Upper lobe of right lung (tissue), 1 donor: ENCODE measurements at regions not wholly inside any gene's neighbourhood (a gene's known extent, or its start where the extent isn't known, plus 50 kb on each side); places are given as distances from the start of the nearest gene placed in this dataset.

ENCODE experiments used
- ATAC-seq: fragments of 200-7000 bp; cut with Tn5 transposase; one replicate; pipeline ENCODE4 v1.9.1; 2020; ENCODE audit warnings: mild to moderate bottlenecking, moderate library complexity
- DNase-seq: peaks from one replicate; pipeline ENCODE4 v3.0.0-alpha.2; 2020
- H3K27ac ChIP-seq: fragments of 200-600 bp; one replicate; pipeline ENCODE4 v1.8.0; 2022
- H3K27me3 ChIP-seq: fragments of 200-600 bp; one replicate; pipeline ENCODE4 v1.8.0; 2022; ENCODE audit warnings: mild to moderate bottlenecking
- H3K36me3 ChIP-seq: fragments of 200-600 bp; one replicate; pipeline ENCODE4 v1.8.0; 2022
- H3K4me1 ChIP-seq: fragments of 200-600 bp; one replicate; pipeline ENCODE4 v1.8.0; 2022
- H3K4me3 ChIP-seq: fragments of 200-600 bp; one replicate; pipeline ENCODE4 v1.8.0; 2022; ENCODE audit warnings: mild to moderate bottlenecking
- H3K9me3 ChIP-seq: fragments of 200-600 bp; one replicate; pipeline ENCODE4 v1.8.0; 2022
- CTCF ChIP-seq: fragments of 200-600 bp; IDR thresholded peaks from one replicate; pipeline ENCODE4 v1.8.0; 2022; ENCODE audit warnings: antibody characterized with exemption
- intact Hi-C: fragments of 100-400 bp; cut with DNase I; formaldehyde crosslinking; loops from one replicate; pipeline ENCODE4 v1.11.0; 2022
- donor health status: DM: no; HTN: yes; CAD: no; lungs with severe emphysema.

GRCh38 chr6:67646550-67646949 lies 988.5 kb upstream of the ADGRB3 start:
- no peak for ATAC-seq

GRCh38 chr6:67643281-67643680 lies 991.8 kb upstream of the ADGRB3 start:
- H3K27me3 ChIP-seq, result no peaks in the 10 kb centered on the region
- intact Hi-C loops, result no loop called here
- H3K36me3 ChIP-seq, result no peaks in the 10 kb centered on the region
- no peak overlapping the region for H3K4me3 ChIP-seq
- DNase-seq (no peak), ATAC-seq (no peak)
- no peaks in the 10 kb centered on the region for H3K9me3 ChIP-seq
- H3K4me1 ChIP-seq, result no peaks in the 10 kb centered on the region
- H3K27ac ChIP-seq, result no peak overlapping the region
- TF ChIP-seq CTCF, result no peak

More at GRCh38 chr6:67646550-67646949, 988.5 kb upstream of the ADGRB3 start:
- H3K36me3 ChIP-seq, result no peaks in the 10 kb centered on the region
- H3K4me1 ChIP-seq, result no peaks in the 10 kb centered on the region
- H3K27ac ChIP-seq, result no peak overlapping the region
- no peak for DNase-seq
- H3K9me3 ChIP-seq, result no peaks in the 10 kb centered on the region
- H3K27me3 ChIP-seq, result no peaks in the 10 kb centered on the region
- intact Hi-C loops, result no loop called here
- no peak for TF ChIP-seq CTCF
- H3K4me3 ChIP-seq, result no peak overlapping the region

- DNase-seq (no peak), ATAC-seq (no peak)
- H3K4me1 ChIP-seq, result no peaks in the 10 kb centered on the region
- H3K27me3 ChIP-seq, result no peaks in the 10 kb centered on the region
- H3K9me3 ChIP-seq, result no peaks in the 10 kb centered on the region
- no peak overlapping the region for H3K27ac ChIP-seq
- TF ChIP-seq CTCF, result no peak
- H3K4me3 ChIP-seq, result no peak overlapping the region
- no peaks in the 10 kb centered on the region for H3K36me3 ChIP-seq
- intact Hi-C loops, result no loop called here
Observed at GRCh38 chr6:67642582-67642981, 992.5 kb upstream of the ADGRB3 start.

- no peak overlapping the region for H3K27ac ChIP-seq
- ATAC-seq (no peak), DNase-seq (no peak)
- no peaks in the 10 kb centered on the region for H3K4me1 ChIP-seq
- no peaks in the 10 kb centered on the region for H3K36me3 ChIP-seq
- TF ChIP-seq CTCF, result no peak
- no peaks in the 10 kb centered on the region for H3K27me3 ChIP-seq
- no peaks in the 10 kb centered on the region for H3K9me3 ChIP-seq
- H3K4me3 ChIP-seq, result no peak overlapping the region
- intact Hi-C loops, result no loop called here
Observed at GRCh38 chr6:67640484-67640883, 994.6 kb upstream of the ADGRB3 start.

GRCh38 chr6:67639161-67639560 lies 995.9 kb upstream of the ADGRB3 start:
- ATAC-seq, result no peak

More at GRCh38 chr6:67639161-67639560, 995.9 kb upstream of the ADGRB3 start:
- no peak overlapping the region for H3K27ac ChIP-seq
- H3K4me3 ChIP-seq, result no peak overlapping the region
- H3K9me3 ChIP-seq, result no peaks in the 10 kb centered on the region
- H3K36me3 ChIP-seq, result no peaks in the 10 kb centered on the region
- TF ChIP-seq CTCF, result no peak
- intact Hi-C loops, result no loop called here
- H3K4me1 ChIP-seq, result no peaks in the 10 kb centered on the region
- no peak for DNase-seq
- H3K27me3 ChIP-seq, result no peaks in the 10 kb centered on the region
